SK-N-SH (cell line): ENCODE measurements at regions not wholly inside any gene's neighbourhood (a gene's known extent, or its start where the extent isn't known, plus 50 kb on each side); places are given as distances from the start of the nearest gene placed in this dataset.
"Not testable (repeated sequence)": the region's sequence is repeated elsewhere in the genome, so short reads cannot be mapped to it uniquely, and the experiment has no call there.

Experiments used
- POLR2AphosphoS5 ChIP-seq: IDR thresholded peaks from 2 replicates; pipeline ENCODE4 v1.6.1; 2012; ENCODE audit warnings: low read depth, low read length
- TAF1 ChIP-seq: IDR thresholded peaks from 2 replicates; pipeline ENCODE4 v1.6.1; 2012; ENCODE audit warnings: low read depth, mild to moderate bottlenecking, low read length, moderate library complexity, borderline replicate concordance

DNA sequence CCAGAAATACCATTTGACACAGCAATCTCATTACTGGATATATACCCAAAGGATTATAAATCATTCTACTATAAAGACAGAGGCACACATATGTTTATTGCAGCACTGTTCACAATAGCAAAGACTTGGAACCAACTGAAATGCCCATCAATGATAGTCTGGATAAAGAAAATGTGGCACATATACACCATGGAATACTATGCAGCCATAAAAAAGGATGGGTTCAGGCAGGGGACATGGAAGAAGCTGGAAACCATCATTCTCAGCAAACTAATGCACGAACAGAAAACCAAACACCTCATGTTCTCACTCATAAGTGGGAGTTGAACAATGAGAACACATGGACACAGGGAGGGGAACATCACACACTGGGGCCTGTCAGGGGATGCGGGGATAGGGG, 147.0 kb upstream of the GRIP1 start:
- TF ChIP-seq TAF1, POLR2AphosphoS5: not testable (repeated sequence)
